ENCODE measurements at regions not wholly inside any gene's neighbourhood (a gene's known extent, or its start where the extent isn't known, plus 50 kb on each side); places are given as distances from the start of the nearest gene placed in this dataset.
"Not testable (repeated sequence)": the region's sequence is repeated elsewhere in the genome, so short reads cannot be mapped to it uniquely, and the experiment has no call there.

GRCh38 chr11:67807896-67808295 is 133.5 kb upstream of the ALDH3B2 start:
- H3K27ac Mint-ChIP-seq; ATAC-seq (replicated peaks); DNase-seq; H3K9me3 Mint-ChIP-seq; H3K36me3 Mint-ChIP-seq (ENCODE audit: insufficient read depth); H3K4me3 Mint-ChIP-seq: not testable (repeated sequence)
- peaks cover 11 to 22% of the 10 kb centered on the region in 2 donors for H3K27me3 Mint-ChIP-seq
- peaks cover 3 to 10% of the 10 kb centered on the region in 2 donors for H3K4me1 Mint-ChIP-seq (ENCODE audit: low read depth in 2 of 2)

- Mint-ChIP-seq H3K4me3 (peak overlapping the region; percentile 86 to 87), H3K27me3 (peaks cover 3 to 12% of the 10 kb centered on the region in 2 donors), H3K27ac (peak overlapping the region in 1 of 2 donors; percentile 94)
- DNase-seq; H3K9me3 Mint-ChIP-seq; ATAC-seq (replicated peaks); H3K4me1 Mint-ChIP-seq (ENCODE audit: low read depth in 2 of 2); H3K36me3 Mint-ChIP-seq (ENCODE audit: insufficient read depth): not testable (repeated sequence)
These were observed 132.4 kb upstream of the ALDH3B2 start for GRCh38 chr11:67806728-67807235.

GRCh38 chr11:67806183-67806582 is 131.8 kb upstream of the ALDH3B2 start:
- H3K4me1 Mint-ChIP-seq (ENCODE audit: low read depth in 2 of 2); ATAC-seq (replicated peaks); H3K27me3 Mint-ChIP-seq; DNase-seq; H3K9me3 Mint-ChIP-seq; H3K36me3 Mint-ChIP-seq (ENCODE audit: insufficient read depth): not testable (repeated sequence)
- Mint-ChIP-seq H3K27ac (peak overlapping the region in 1 of 2 donors; percentile 94), H3K4me3 (peak overlapping the region; percentile 86 to 87)

GRCh38 chr11:67805253-67806126 is 131.1 kb upstream of the ALDH3B2 start:
- H3K4me3 Mint-ChIP-seq: peak overlapping the region; percentile 86 to 87
- peak overlapping the region; percentile 94 for H3K27ac Mint-ChIP-seq
- not testable (repeated sequence) for H3K4me1 Mint-ChIP-seq (ENCODE audit: low read depth in 2 of 2); H3K9me3 Mint-ChIP-seq; H3K27me3 Mint-ChIP-seq; H3K36me3 Mint-ChIP-seq (ENCODE audit: insufficient read depth)
- peak; percentile 97 for ATAC-seq (replicated peaks)
- peak; percentile 98 to 99 (median 99) for DNase-seq

GRCh38 chr11:67804435-67805252 is 130.2 kb upstream of the ALDH3B2 start:
- peak in 1 of 3 experiments; percentile 5 for DNase-seq
- peak overlapping the region; percentile 86 to 87 for H3K4me3 Mint-ChIP-seq
- ATAC-seq (replicated peaks); H3K36me3 Mint-ChIP-seq (ENCODE audit: insufficient read depth); H3K27me3 Mint-ChIP-seq; H3K4me1 Mint-ChIP-seq (ENCODE audit: low read depth in 2 of 2); H3K9me3 Mint-ChIP-seq: not testable (repeated sequence)
- H3K27ac Mint-ChIP-seq: peak overlapping the region; percentile 94

GRCh38 chr11:67803519-67803918 is 129.1 kb upstream of the ALDH3B2 start:
- H3K4me3 Mint-ChIP-seq; DNase-seq; H3K36me3 Mint-ChIP-seq (ENCODE audit: insufficient read depth); H3K9me3 Mint-ChIP-seq; ATAC-seq (replicated peaks); H3K27me3 Mint-ChIP-seq: not testable (repeated sequence)
- peak overlapping the region in 1 of 2 donors; percentile 94 for H3K27ac Mint-ChIP-seq
- peaks cover 3 to 11% of the 10 kb centered on the region in 2 donors for H3K4me1 Mint-ChIP-seq (ENCODE audit: low read depth in 2 of 2)

- DNase-seq; H3K4me3 Mint-ChIP-seq; H3K9me3 Mint-ChIP-seq; ATAC-seq (replicated peaks); H3K27me3 Mint-ChIP-seq; H3K27ac Mint-ChIP-seq; H3K36me3 Mint-ChIP-seq (ENCODE audit: insufficient read depth): not testable (repeated sequence)
- peaks cover 3 to 11% of the 10 kb centered on the region in 2 donors for H3K4me1 Mint-ChIP-seq (ENCODE audit: low read depth in 2 of 2)
These were observed 128.6 kb upstream of the ALDH3B2 start for GRCh38 chr11:67803055-67803454.

- H3K9me3 Mint-ChIP-seq; H3K4me3 Mint-ChIP-seq; DNase-seq; H3K27me3 Mint-ChIP-seq; ATAC-seq (replicated peaks); H3K36me3 Mint-ChIP-seq (ENCODE audit: insufficient read depth); H3K27ac Mint-ChIP-seq: not testable (repeated sequence)
- H3K4me1 Mint-ChIP-seq (ENCODE audit: low read depth in 2 of 2): peaks cover 3 to 11% of the 10 kb centered on the region in 2 donors
These were observed 128.2 kb upstream of the ALDH3B2 start for GRCh38 chr11:67802623-67803022.

GRCh38 chr11:67801397-67801796 is 127.0 kb upstream of the ALDH3B2 start:
- not testable (repeated sequence) for H3K36me3 Mint-ChIP-seq (ENCODE audit: insufficient read depth); H3K4me3 Mint-ChIP-seq; H3K9me3 Mint-ChIP-seq; H3K4me1 Mint-ChIP-seq (ENCODE audit: low read depth in 2 of 2); H3K27ac Mint-ChIP-seq; ATAC-seq (replicated peaks); H3K27me3 Mint-ChIP-seq; DNase-seq

- H3K27me3 Mint-ChIP-seq; H3K9me3 Mint-ChIP-seq; H3K27ac Mint-ChIP-seq; ATAC-seq (replicated peaks); H3K36me3 Mint-ChIP-seq (ENCODE audit: insufficient read depth); DNase-seq; H3K4me1 Mint-ChIP-seq (ENCODE audit: low read depth in 2 of 2); H3K4me3 Mint-ChIP-seq: not testable (repeated sequence)
These were observed 126.2 kb upstream of the ALDH3B2 start for GRCh38 chr11:67800591-67800990.

GRCh38 chr11:67799808-67800207 is 125.4 kb upstream of the ALDH3B2 start:
- not testable (repeated sequence) for ATAC-seq (replicated peaks); H3K4me3 Mint-ChIP-seq; H3K27me3 Mint-ChIP-seq; H3K27ac Mint-ChIP-seq; H3K36me3 Mint-ChIP-seq (ENCODE audit: insufficient read depth); H3K9me3 Mint-ChIP-seq; H3K4me1 Mint-ChIP-seq (ENCODE audit: low read depth in 2 of 2)
- DNase-seq: peak in 1 of 3 experiments; percentile 13

GRCh38 chr11:67797726-67798521 is 123.5 kb upstream of the ALDH3B2 start:
- not testable (repeated sequence) for H3K36me3 Mint-ChIP-seq (ENCODE audit: insufficient read depth); ATAC-seq (replicated peaks); H3K4me1 Mint-ChIP-seq (ENCODE audit: low read depth in 2 of 2); H3K4me3 Mint-ChIP-seq; H3K9me3 Mint-ChIP-seq; DNase-seq; H3K27ac Mint-ChIP-seq; H3K27me3 Mint-ChIP-seq

GRCh38 chr11:67795746-67796145 is 121.3 kb upstream of the ALDH3B2 start:
- ATAC-seq (replicated peaks) (no peak), DNase-seq (no peak)
- Mint-ChIP-seq H3K9me3 (no peaks in the 10 kb centered on the region), H3K27me3 (peaks cover 0 to 15% of the 10 kb centered on the region in 2 donors), H3K4me3 (no peak overlapping the region), H3K36me3 (ENCODE audit: insufficient read depth) (no peaks in the 10 kb centered on the region), H3K4me1 (ENCODE audit: low read depth in 2 of 2) (peaks cover 9 to 11% of the 10 kb centered on the region in 2 donors), H3K27ac (no peak overlapping the region)
